ENCODE measurements at regions not wholly inside any gene's neighbourhood (a gene's known extent, or its start where the extent isn't known, plus 50 kb on each side); places are given as distances from the start of the nearest gene placed in this dataset.

DNA sequence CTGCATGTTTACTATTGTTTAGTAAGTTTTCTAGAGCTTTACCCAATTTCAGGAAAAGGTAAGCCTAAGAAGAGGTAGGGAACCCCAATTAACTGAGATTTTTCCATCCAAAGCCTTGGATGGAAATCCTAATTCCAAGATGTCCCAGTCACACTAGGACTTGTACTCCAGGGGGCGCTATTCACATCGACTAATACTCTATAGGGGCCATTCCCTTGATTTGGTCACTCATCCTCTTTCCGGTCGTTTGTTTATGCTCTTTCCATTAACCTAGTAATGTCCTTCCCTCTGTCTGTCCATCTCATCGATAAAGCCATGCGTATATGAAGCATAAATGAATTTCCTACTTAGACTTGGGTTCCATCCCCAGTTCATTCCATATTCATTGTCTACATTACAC, 80.8 kb upstream of the FUCA2 start:
- DNase-seq = no peak

- DNase-seq = no peak
Measured at GRCh38 chr6:143591441-143591840, 79.9 kb upstream of the FUCA2 start.

GRCh38 chr6:143589162-143589561, 77.6 kb upstream of the FUCA2 start:
- DNase-seq = no peak

DNA sequence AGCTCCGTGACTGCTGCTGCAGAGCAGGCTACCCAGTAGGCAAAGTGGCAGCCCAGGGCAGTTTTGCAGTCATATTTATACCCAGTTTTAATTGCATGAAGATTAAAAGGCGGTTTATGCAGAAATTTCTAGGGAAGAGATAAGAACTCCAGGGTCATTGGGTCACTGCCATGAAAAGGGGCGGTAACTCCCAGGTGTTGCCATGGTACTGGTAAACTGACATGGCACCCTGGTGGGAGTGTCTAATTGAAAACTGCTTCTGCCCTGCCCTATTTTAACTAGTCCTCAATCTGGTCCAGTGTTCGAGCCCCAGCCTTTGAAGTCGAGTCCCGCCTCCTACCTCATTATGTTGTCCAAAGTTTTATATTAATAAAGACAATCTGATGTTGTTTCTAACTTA, 75.0 kb upstream of the FUCA2 start:
- no peak for DNase-seq

- DNase-seq = no peak
Measured at GRCh38 chr6:143585716-143586115, 74.2 kb upstream of the FUCA2 start.

- no peak for DNase-seq
Measured at GRCh38 chr6:143585241-143585640, 73.7 kb upstream of the FUCA2 start.

DNA sequence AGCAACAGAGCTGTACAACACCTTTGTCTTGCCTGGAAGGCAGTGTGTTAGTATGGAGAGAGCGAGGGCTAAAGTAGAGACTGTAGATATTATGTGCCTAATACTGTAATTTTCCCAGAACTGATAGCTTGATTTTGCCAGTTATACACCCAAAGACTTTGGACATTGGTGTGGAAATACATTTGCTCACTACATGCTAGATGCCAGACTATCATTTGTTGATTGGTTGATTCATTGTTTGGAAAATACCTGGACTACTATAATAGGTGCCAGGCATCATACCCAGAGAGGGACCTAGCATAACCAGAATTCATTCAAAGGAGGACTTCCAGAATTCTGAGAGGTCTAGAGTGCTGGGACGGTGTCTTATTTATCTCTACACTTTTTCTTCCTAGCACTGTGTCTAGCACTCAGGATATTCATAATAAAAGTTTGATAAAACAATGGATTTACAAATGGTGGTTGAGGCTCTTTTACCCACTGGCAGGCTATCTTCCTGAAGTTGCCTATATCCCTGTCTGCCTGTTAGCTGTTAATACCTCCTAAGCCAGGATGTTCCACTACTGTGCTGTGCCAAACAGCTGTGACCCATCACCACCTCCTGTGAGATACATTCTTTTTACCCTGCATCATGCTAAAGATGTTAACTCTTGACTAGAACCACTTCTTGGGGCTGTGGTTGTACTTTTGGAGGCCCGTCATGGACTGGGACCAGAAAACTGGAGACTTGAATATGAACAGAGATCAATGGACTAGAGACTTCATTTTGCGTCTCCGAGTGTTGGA, 72.2 kb upstream of the FUCA2 start:
- DNase-seq = no peak

DNA sequence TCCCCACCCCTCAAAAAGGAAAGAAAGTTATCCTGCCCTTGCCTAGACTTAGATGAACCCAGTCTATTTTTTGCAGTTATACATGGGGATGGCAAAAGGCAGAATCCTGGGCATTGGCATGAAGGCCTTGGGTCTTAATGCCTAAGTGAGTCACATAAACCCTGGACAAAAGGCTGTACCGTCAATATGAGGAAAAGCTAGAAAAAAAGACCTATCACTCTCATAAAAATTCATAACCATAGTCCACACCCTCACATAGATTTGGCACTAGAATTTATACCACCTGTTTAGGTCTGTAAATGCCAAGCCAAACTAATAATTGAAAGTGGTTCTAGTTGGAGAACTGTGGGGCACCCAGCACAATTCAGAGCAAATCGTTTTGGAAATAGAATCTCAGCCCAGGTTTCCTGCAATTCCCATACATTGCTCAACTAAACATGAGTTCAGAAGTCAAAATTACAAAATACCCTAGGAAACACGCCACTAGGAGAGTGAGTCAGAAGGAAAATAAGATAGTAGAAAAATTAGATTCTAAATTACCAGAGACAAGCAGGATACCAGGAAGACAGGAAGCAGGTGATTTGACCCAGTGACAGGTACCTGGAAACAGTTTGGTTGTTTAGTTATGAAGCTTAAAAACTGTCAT, 70.4 kb upstream of the FUCA2 start:
- DNase-seq = no peak

- DNase-seq = no peak
Measured at GRCh38 chr6:143579703-143580102, 68.2 kb upstream of the FUCA2 start.

- DNase-seq = no peak
Measured at GRCh38 chr6:143578054-143578453, 66.5 kb upstream of the FUCA2 start.

DNA sequence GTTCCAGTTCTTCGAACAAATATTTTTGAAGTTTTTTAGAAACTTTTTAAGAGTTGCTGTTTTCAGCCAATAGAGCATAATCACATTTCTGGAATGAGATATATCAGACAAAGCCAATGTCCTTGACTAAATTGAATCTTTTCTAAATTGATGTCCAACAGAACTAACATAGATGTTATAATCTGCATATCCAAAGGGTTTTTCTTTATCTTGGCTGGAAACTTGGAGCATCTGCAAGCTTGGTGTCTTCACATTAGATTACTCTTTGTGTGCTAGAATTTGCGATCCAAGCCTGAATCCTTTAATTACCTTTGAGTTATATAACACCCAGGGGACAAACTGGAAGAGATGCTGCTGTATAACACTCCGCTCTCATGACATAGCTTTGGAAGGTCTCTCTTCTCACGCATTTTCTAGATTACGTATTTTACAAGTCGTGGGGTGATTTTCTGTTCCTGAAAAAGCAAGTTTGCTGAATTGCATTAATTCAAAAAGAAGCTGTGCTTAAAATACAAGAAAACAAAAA, 64.4 kb upstream of the FUCA2 start:
- no peak for DNase-seq

DNA sequence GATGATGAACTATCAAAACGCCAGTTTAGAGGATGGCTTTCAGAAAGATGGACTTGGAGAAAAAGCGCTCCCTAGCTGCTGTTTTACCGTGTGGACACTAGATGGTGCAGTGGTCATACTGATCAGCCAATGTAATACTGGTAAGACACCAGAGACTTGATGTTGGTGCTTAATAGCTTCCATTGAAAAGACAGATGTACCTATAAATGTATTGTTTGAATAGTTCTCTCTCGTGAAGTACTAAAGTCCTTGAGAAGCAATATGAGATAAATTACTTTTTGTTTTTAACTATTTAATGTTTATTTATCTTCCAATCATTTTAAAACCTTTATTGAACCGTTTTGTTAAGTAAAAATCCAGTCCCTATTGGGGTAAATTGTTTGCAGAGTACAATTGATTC, 63.9 kb upstream of the FUCA2 start:
- peak; percentile 63 for DNase-seq

- DNase-seq = no peak
Measured at GRCh38 chr6:143570147-143570853, 58.8 kb upstream of the FUCA2 start.

DNA sequence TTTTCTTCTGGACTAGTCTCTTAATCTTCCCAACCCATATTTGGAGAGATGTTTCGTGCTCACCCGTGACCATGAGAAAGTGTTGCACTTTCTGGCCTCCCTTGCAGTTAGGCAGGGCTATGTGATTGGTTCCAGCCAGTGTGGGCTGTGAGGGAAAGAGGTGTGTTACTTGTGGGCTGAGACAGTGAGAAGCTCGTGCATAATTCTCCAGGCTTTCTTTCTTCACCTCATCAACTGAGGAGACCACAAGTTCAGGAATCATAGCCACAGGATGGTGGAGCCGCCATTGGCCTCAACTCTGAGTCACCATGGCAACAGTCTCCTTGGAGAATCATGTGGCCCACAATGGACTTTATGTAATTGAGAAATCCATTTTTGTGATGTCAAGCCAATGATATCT, 57.5 kb upstream of the FUCA2 start:
- no peak for DNase-seq

DNA sequence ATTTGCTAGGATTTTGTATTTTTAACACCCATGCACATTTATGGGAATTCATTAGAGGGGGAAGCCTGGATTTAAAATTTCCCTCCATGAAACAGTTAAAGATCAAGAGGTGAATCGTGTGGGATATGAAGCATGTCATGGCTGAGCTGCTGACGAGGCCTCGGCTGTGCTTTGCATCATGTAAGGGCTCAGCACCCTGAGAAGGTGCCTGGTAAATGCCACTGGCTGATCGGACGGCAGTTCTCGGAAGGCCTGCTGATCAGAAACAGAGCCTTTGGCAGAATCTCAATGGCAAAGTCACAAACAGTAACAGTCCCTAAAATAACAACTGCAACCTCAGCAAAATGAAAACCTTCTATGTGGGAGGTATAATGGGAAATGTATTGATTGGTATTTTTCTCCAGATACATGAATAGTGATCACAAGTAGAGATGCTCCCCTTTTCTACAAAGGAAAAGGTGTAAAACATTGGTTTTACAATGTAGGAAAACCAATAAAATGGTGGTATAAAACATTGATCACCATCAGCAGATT, 53.0 kb upstream of the FUCA2 start:
- DNase-seq = no peak

DNA sequence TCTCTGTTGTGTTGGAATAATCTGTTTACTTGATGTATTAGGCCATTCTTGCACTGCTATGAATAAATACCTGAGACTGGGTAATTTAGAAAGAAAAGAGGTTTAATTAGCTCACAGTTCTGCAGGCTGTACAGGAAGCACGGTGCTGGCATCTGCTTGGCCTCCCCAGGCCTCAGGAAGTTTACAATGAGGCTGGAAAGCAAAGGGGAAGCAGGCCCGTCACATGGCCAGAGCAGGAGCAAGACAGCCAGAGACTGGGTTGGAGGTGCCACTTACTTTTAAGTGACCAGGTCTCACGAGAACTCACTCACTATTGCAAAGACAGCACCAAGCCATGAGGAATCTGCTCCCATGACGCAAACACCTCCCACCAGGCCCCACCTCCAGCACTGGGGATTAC, 50.6 kb upstream of the FUCA2 start:
- no peak for DNase-seq
